CD8-positive, alpha-beta memory T cell (primary cell): ENCODE measurements at regions not wholly inside any gene's neighbourhood (a gene's known extent, or its start where the extent isn't known, plus 50 kb on each side); places are given as distances from the start of the nearest gene placed in this dataset.

Experiments used
- CTCF ChIA-PET: fragments of 350-600 bp; sonication (Branson Sonifier 250); formaldehyde crosslinking; loops from one replicate; lab custom pipeline; 2021; ENCODE audit warnings: antibody characterized with exemption; lab: Charles Lee
- POLR2A ChIA-PET: fragments of 350-600 bp; sonication (Branson Sonifier 250); formaldehyde crosslinking; loops from one replicate; lab custom pipeline; 2021; ENCODE audit warnings: antibody characterized with exemption; lab: Charles Lee
- DNase-seq, 5 donors: peaks; one replicate each; pipeline versions ENCODE4 v3.0.0 to v3.0.0-alpha.2; 2020 to 2022; ENCODE audit warnings: mixed read lengths in 1 of 5
- H3K27ac ChIP-seq: one replicate; pipeline ENCODE4 v1.7.0; 2013; ENCODE audit warnings: low read depth, mild to moderate bottlenecking, low read length, moderate library complexity
- H3K27me3 ChIP-seq: 2 replicates; pipeline ENCODE4 v1.7.0; 2013; ENCODE audit warnings: low read length, mild to moderate bottlenecking; ENCODE audit not compliant: insufficient read depth, poor library complexity, severe bottlenecking
- H3K36me3 ChIP-seq: 2 replicates; pipeline ENCODE4 v1.7.0; 2013; ENCODE audit warnings: mild to moderate bottlenecking, low read length, moderate library complexity; ENCODE audit not compliant: insufficient read depth
- H3K4me1 ChIP-seq: 2 replicates; pipeline ENCODE4 v1.7.0; 2013; ENCODE audit warnings: mild to moderate bottlenecking, low read length, moderate library complexity; ENCODE audit not compliant: insufficient read depth
- H3K4me3 ChIP-seq: 2 replicates; pipeline ENCODE4 v1.7.0; 2013; ENCODE audit warnings: mild to moderate bottlenecking, low read length
- H3K9me3 ChIP-seq: 2 replicates; pipeline ENCODE4 v1.7.0; 2013; ENCODE audit warnings: mild to moderate bottlenecking, low read length
- H3K27ac Mint-ChIP-seq, 8 donors: one replicate each; pipeline ENCODE4 v1.8.0; 2020 to 2021; ENCODE audit warnings: mixed read lengths in 8 of 8, mild to moderate bottlenecking in 6 of 8, inconsistent platforms in 3 of 8, moderate library complexity in 3 of 8
- H3K27me3 Mint-ChIP-seq, 2 donors: one replicate each; pipeline ENCODE4 v1.8.0; 2020 to 2021; ENCODE audit warnings: mixed read lengths in 2 of 2, mild to moderate bottlenecking in 1 of 2, moderate library complexity in 1 of 2
- H3K36me3 Mint-ChIP-seq, 3 donors: one replicate each; pipeline ENCODE4 v1.8.0; 2020 to 2021; ENCODE audit warnings: mixed read lengths in 3 of 3, inconsistent platforms in 1 of 3, mild to moderate bottlenecking in 1 of 3
- H3K4me1 Mint-ChIP-seq, 3 donors: one replicate each; pipeline ENCODE4 v1.8.0; 2020 to 2021; ENCODE audit warnings: mixed read lengths in 3 of 3, inconsistent platforms in 1 of 3, mild to moderate bottlenecking in 1 of 3
- H3K4me3 Mint-ChIP-seq, 7 donors: one replicate each; pipeline ENCODE4 v1.8.0; 2020 to 2021; ENCODE audit warnings: mixed read lengths in 7 of 7, mild to moderate bottlenecking in 6 of 7, moderate library complexity in 4 of 7, inconsistent platforms in 2 of 7
- H3K9me3 Mint-ChIP-seq, 5 donors: one replicate each; pipeline ENCODE4 v1.8.0; 2020 to 2022; ENCODE audit warnings: mixed read lengths in 5 of 5, mild to moderate bottlenecking in 3 of 5, moderate library complexity in 2 of 5, inconsistent platforms in 1 of 5

GRCh38 chr7:16084370-16084769 lies 337.0 kb downstream of the CRPPA start:
- H3K36me3 ChIP-seq = no peaks in the 10 kb centered on the region
- peak overlapping the region in 1 of 8 donors; percentile 7 for H3K27ac Mint-ChIP-seq
- DNase-seq = no peak
- H3K4me3 ChIP-seq = no peak overlapping the region
- H3K4me1 Mint-ChIP-seq = peaks cover 5 to 8% (median 7%) of the 10 kb centered on the region in 3 donors
- H3K27me3 Mint-ChIP-seq = no peaks in the 10 kb centered on the region
- no peaks in the 10 kb centered on the region for H3K27me3 ChIP-seq
- H3K4me1 ChIP-seq = no peaks in the 10 kb centered on the region
- no peaks in the 10 kb centered on the region for H3K9me3 Mint-ChIP-seq
- no peak overlapping the region for H3K27ac ChIP-seq
- H3K4me3 Mint-ChIP-seq = no peak overlapping the region
- ChIA-PET POLR2A (no interaction called here), CTCF (interaction anchor here (0.6 to 1.5 kb wide), 2 partner anchors 11 to 790 kb away, joined by 3 read pairs; no protein-coding TSS in a partner anchor)
- peaks cover 0 to 3% (median 0%) of the 10 kb centered on the region in 3 donors for H3K36me3 Mint-ChIP-seq
- H3K9me3 ChIP-seq = no peaks in the 10 kb centered on the region

- Histone ChIP-seq H3K27ac (no peak overlapping the region), H3K36me3 (no peaks in the 10 kb centered on the region), H3K9me3 (no peaks in the 10 kb centered on the region), H3K4me1 (no peaks in the 10 kb centered on the region), H3K4me3 (no peak overlapping the region), H3K27me3 (no peaks in the 10 kb centered on the region)
- peaks cover 6 to 10% (median 8%) of the 10 kb centered on the region in 3 donors for H3K4me1 Mint-ChIP-seq
- POLR2A ChIA-PET = no interaction called here
- H3K36me3 Mint-ChIP-seq = peaks cover 0 to 3% (median 0%) of the 10 kb centered on the region in 3 donors
- CTCF ChIA-PET = interaction anchor here (0.6 to 1.5 kb wide), 2 partner anchors 12 to 791 kb away, joined by 3 read pairs; no protein-coding TSS in a partner anchor
- no peak for DNase-seq
- no peak overlapping the region for H3K4me3 Mint-ChIP-seq
- H3K9me3 Mint-ChIP-seq = no peaks in the 10 kb centered on the region
- no peaks in the 10 kb centered on the region for H3K27me3 Mint-ChIP-seq
- H3K27ac Mint-ChIP-seq = no peak overlapping the region
Observed at GRCh38 chr7:16083931-16084330, 337.4 kb downstream of the CRPPA start.

DNA sequence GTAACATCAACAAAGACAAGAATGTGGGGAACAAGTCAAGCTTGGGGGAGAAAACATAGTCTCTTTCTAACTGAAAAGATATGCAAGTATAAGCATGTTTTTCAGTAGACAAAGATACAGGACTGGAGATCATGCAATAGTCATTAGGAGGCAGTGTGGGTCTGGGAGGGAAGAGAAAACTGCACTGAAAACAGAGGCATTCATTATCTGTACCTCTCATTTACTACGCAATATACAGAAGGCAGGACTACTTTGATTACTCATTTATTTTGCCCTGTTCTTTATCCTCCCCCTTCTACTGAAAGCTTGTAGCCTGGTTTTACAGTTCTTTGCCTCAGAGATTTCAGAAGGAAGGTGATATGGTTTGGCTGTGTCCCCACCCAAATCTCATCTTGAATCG lies 341.2 kb downstream of the CRPPA start:
- Mint-ChIP-seq H3K4me3 (no peak overlapping the region), H3K27ac (peak overlapping the region in 1 of 8 donors; percentile 5), H3K27me3 (no peaks in the 10 kb centered on the region), H3K9me3 (no peaks in the 10 kb centered on the region), H3K36me3 (peaks cover 0 to 3% (median 0%) of the 10 kb centered on the region in 3 donors), H3K4me1 (peaks cover 6 to 10% (median 8%) of the 10 kb centered on the region in 3 donors)
- no peak for DNase-seq
- ChIA-PET POLR2A (no interaction called here), CTCF (no interaction called here)
- H3K4me3 ChIP-seq = no peak overlapping the region
- H3K9me3 ChIP-seq = no peaks in the 10 kb centered on the region
- no peaks in the 10 kb centered on the region for H3K4me1 ChIP-seq
- H3K36me3 ChIP-seq = no peaks in the 10 kb centered on the region
- no peaks in the 10 kb centered on the region for H3K27me3 ChIP-seq
- no peak overlapping the region for H3K27ac ChIP-seq

DNA sequence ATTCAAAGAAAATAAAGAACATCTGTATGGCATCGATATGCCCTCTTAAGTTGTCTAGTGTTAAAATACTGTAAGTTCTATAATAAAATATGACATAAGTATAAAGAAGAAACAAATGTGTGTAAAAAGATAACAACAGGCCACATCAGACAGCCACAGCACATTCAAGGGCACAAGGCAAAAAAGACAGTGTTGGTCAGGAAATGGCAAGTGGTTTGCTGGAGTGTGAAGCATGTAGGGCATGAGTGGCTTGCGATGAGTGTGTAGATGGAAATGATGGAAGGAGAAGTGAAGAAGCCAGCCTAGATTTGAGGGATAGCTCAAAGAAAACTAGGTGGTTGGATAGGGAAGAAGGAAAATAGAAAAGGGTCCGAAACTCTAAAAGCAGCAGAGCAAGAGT lies 341.6 kb downstream of the CRPPA start:
- ChIA-PET POLR2A (no interaction called here), CTCF (no interaction called here)
- H3K4me3 ChIP-seq = no peak overlapping the region
- no peak overlapping the region for H3K4me3 Mint-ChIP-seq
- H3K36me3 Mint-ChIP-seq = peaks cover 0 to 3% (median 0%) of the 10 kb centered on the region in 3 donors
- H3K9me3 Mint-ChIP-seq = no peaks in the 10 kb centered on the region
- H3K9me3 ChIP-seq = no peaks in the 10 kb centered on the region
- H3K27ac Mint-ChIP-seq = peak overlapping the region in 2 of 8 donors; percentile 2 to 5
- no peaks in the 10 kb centered on the region for H3K27me3 Mint-ChIP-seq
- H3K27me3 ChIP-seq = no peaks in the 10 kb centered on the region
- no peaks in the 10 kb centered on the region for H3K4me1 ChIP-seq
- no peak overlapping the region for H3K27ac ChIP-seq
- no peaks in the 10 kb centered on the region for H3K36me3 ChIP-seq
- peaks cover 6 to 10% (median 8%) of the 10 kb centered on the region in 3 donors for H3K4me1 Mint-ChIP-seq
- DNase-seq = no peak

DNA sequence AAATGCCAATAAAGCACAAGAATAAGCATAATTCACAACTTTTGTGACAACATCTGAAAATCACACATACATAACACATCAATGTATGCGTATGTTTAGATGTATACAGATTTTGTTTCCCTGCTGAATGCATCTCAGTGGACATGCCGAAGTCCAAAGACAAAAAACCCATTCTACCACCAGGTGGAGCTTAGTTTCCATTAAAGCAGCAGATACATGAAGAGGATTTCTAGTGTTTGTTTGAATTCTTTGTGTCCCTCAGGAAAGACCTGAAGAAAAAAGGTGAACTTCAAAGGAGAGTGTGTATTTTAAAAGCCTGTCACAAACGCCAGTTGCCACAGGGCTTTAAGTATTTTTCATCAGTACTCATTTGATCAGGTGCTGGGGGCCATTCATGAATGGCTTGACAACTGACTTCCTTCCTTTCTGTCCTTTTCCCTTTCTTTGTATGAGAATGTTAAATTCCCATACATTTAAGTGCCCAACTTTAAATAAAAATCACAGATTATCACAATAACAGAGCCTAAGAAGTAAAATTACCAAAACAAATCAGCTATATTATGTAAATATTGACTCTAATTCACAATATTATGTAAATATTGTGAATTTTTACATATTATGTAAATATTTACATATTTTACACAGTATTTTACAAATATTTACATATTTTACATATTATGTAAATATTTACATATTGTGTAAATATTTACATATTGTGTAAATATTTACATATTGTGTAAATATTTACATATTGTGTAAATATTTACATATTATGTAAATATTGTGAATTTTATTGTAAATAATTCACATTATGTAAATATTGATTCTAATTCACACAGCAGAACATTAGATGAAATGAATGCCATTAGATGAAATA lies 343.0 kb downstream of the CRPPA start:
- Mint-ChIP-seq H3K4me3 (no peak overlapping the region), H3K4me1 (peaks cover 6 to 10% (median 8%) of the 10 kb centered on the region in 3 donors), H3K27ac (no peak overlapping the region), H3K36me3 (peaks cover 0 to 3% (median 0%) of the 10 kb centered on the region in 3 donors), H3K27me3 (no peaks in the 10 kb centered on the region), H3K9me3 (no peaks in the 10 kb centered on the region)
- DNase-seq = peak in 2 of 5 donors; percentile 9 to 32
- ChIA-PET CTCF (interaction anchor here (2.7 kb wide), 1 partner anchor 487 kb away, joined by 16 read pairs; no protein-coding TSS in a partner anchor), POLR2A (no interaction called here)
- H3K36me3 ChIP-seq = no peaks in the 10 kb centered on the region
- H3K27ac ChIP-seq = no peak overlapping the region
- H3K9me3 ChIP-seq = no peaks in the 10 kb centered on the region
- no peaks in the 10 kb centered on the region for H3K27me3 ChIP-seq
- no peaks in the 10 kb centered on the region for H3K4me1 ChIP-seq
- H3K4me3 ChIP-seq = no peak overlapping the region

DNA sequence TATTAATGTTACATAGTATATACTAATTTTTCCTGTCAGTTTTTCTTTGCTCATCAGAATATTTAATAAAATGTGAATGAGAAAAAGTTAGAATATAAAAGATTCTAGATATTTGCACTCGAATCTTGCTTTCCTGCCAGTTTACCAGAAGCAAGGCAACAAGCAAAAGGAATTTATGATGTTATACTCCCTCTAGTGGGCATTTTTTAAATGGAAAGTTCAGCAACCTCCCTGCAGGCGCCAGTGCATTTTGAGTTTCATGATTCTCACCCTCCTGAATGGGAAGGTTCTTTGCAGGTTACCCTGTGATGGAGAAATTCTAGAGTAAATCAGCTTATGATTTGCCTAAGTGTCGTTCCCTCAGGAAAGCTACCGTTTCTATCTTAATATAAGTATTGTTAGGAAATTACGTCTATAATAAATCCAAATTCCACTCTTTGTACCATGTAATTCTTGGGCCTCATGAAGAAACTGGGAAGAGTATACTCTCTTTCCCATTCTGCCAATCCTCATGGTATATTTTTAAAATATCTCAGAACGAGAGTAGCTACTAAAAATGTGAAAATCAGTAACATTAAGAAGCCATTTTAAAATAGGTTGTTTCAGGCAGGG lies 350.0 kb downstream of the CRPPA start:
- no peak overlapping the region for H3K4me3 Mint-ChIP-seq
- DNase-seq = peak in 2 of 5 donors; percentile 26 to 35
- Histone ChIP-seq H3K9me3 (no peaks in the 10 kb centered on the region), H3K36me3 (no peaks in the 10 kb centered on the region), H3K4me1 (no peaks in the 10 kb centered on the region), H3K27ac (no peak overlapping the region), H3K27me3 (no peaks in the 10 kb centered on the region), H3K4me3 (no peak overlapping the region)
- CTCF ChIA-PET = interaction anchor here (1.1 kb wide), 1 partner anchor 494 kb away, joined by 4 read pairs; no protein-coding TSS in a partner anchor
- POLR2A ChIA-PET = no interaction called here
- no peaks in the 10 kb centered on the region for H3K27me3 Mint-ChIP-seq
- peaks cover 0 to 4% (median 0%) of the 10 kb centered on the region in 3 donors for H3K4me1 Mint-ChIP-seq
- no peak overlapping the region for H3K27ac Mint-ChIP-seq
- H3K36me3 Mint-ChIP-seq = no peaks in the 10 kb centered on the region
- H3K9me3 Mint-ChIP-seq = no peaks in the 10 kb centered on the region

DNA sequence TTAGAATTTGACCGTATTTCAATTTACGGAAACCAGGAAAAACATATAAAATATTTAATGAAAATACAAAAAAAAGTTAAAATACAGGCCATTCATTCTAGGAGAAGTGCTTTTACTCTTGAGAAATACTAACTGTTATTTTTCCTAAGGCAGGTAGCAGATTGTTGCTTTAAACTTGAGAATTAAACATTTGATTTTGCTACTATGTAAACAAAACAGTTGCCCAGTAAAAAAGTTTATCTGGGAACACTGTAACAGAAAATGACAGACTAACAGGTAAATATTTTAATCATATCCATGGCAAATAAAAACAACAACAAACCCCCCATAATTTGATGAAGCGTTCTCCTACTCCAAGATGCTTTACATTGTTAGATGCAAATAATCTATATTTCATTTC lies 350.5 kb downstream of the CRPPA start:
- no peak overlapping the region for H3K4me3 Mint-ChIP-seq
- Histone ChIP-seq H3K36me3 (no peaks in the 10 kb centered on the region), H3K9me3 (no peaks in the 10 kb centered on the region), H3K27me3 (no peaks in the 10 kb centered on the region), H3K4me3 (no peak overlapping the region), H3K4me1 (no peaks in the 10 kb centered on the region), H3K27ac (no peak overlapping the region)
- CTCF ChIA-PET = no interaction called here
- H3K27me3 Mint-ChIP-seq = no peaks in the 10 kb centered on the region
- DNase-seq = no peak
- H3K9me3 Mint-ChIP-seq = no peaks in the 10 kb centered on the region
- no peaks in the 10 kb centered on the region for H3K36me3 Mint-ChIP-seq
- H3K27ac Mint-ChIP-seq = no peak overlapping the region
- POLR2A ChIA-PET = no interaction called here
- H3K4me1 Mint-ChIP-seq = peaks cover 0 to 4% (median 0%) of the 10 kb centered on the region in 3 donors

DNA sequence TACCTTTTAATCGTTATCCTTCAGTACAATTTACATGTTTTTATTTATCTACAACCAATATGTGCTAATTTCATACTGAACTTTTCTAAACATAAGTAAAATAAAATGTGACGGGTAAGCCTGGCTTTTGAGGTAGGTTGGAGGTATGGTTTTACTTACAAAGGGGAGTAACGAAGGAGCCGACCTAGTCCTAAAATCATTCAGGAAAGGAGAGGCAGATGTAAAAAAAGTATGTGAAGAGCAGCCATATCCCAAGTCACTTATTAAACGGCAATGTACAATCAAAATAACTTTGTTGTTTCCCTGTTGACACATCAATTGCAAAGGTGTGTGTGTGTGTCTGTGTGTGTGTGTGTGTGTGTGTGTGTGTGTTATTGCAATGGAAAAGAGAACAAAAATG lies 351.3 kb downstream of the CRPPA start:
- POLR2A ChIA-PET = no interaction called here
- Histone ChIP-seq H3K36me3 (no peaks in the 10 kb centered on the region), H3K4me1 (no peaks in the 10 kb centered on the region), H3K27ac (no peak overlapping the region), H3K9me3 (no peaks in the 10 kb centered on the region), H3K27me3 (no peaks in the 10 kb centered on the region), H3K4me3 (no peak overlapping the region)
- Mint-ChIP-seq H3K27me3 (no peaks in the 10 kb centered on the region), H3K36me3 (no peaks in the 10 kb centered on the region), H3K4me1 (peaks cover 0 to 4% (median 0%) of the 10 kb centered on the region in 3 donors), H3K27ac (no peak overlapping the region), H3K4me3 (no peak overlapping the region), H3K9me3 (no peaks in the 10 kb centered on the region)
- CTCF ChIA-PET = no interaction called here
- no peak for DNase-seq
